ENCODE measurements at regions not wholly inside any gene's neighbourhood (a gene's known extent, or its start where the extent isn't known, plus 50 kb on each side); places are given as distances from the start of the nearest gene placed in this dataset.
"Not testable (repeated sequence)": the region's sequence is repeated elsewhere in the genome, so short reads cannot be mapped to it uniquely, and the experiment has no call there.

DNA sequence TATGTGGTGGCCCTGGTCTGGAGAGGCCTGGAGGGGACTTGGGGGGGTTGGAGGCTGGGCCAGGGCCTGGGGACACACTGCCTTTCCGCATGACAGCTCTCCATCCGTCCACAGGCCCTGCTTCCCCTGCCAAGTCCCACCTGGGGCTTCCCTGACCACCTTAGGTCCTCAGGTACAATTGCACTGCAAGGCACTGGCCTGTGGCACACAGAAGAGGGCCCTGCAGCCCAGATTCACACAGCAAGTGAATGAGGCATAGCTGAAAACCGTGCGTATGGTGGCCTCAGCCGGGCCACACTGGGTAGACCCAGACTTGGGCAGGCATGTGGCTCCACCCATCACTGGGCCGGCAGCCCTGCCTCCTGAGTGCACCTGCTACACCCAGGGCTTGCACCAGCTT, 114.2 kb downstream of the TNFRSF13B start:
- TF ChIP-seq JUND (IDR thresholded peaks at IDR 0.05); POLR2A (IDR thresholded peaks at IDR 0.05; ENCODE audit: borderline replicate concordance, extremely low read depth, insufficient read depth, insufficient read length); RAD21 (IDR thresholded peaks at IDR 0.05; ENCODE audit: low read depth); POLR2AphosphoS5 (IDR thresholded peaks at IDR 0.05; ENCODE audit: low read depth, low read length); EZH2 (IDR thresholded peaks at IDR 0.05); EGR1 (IDR thresholded peaks at IDR 0.05; ENCODE audit: low read depth); CEBPB (IDR thresholded peaks at IDR 0.05; ENCODE audit: low read depth); ELF1 (IDR thresholded peaks at IDR 0.05; ENCODE audit: borderline replicate concordance, low read depth); CBX3 (IDR thresholded peaks at IDR 0.05; ENCODE audit: low read depth); ZNF274 (IDR thresholded peaks at IDR 0.05; ENCODE audit: low read depth, low read length): not testable (repeated sequence)
- TF ChIP-seq, protein P1, sequence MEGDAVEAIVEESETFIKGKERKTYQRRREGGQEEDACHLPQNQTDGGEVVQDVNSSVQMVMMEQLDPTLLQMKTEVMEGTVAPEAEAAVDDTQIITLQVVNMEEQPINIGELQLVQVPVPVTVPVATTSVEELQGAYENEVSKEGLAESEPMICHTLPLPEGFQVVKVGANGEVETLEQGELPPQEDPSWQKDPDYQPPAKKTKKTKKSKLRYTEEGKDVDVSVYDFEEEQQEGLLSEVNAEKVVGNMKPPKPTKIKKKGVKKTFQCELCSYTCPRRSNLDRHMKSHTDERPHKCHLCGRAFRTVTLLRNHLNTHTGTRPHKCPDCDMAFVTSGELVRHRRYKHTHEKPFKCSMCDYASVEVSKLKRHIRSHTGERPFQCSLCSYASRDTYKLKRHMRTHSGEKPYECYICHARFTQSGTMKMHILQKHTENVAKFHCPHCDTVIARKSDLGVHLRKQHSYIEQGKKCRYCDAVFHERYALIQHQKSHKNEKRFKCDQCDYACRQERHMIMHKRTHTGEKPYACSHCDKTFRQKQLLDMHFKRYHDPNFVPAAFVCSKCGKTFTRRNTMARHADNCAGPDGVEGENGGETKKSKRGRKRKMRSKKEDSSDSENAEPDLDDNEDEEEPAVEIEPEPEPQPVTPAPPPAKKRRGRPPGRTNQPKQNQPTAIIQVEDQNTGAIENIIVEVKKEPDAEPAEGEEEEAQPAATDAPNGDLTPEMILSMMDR (IDR thresholded peaks at IDR 0.05 in 2 of 3, conservative IDR thresholded peaks at IDR 0.05 in 1 of 3; ENCODE audit: borderline replicate concordance in 1 of 3, insufficient read depth in 1 of 3, low read depth in 2 of 3, low read length in 2 of 3): not testable (repeated sequence)
- TF ChIP-seq, protein P2, sequence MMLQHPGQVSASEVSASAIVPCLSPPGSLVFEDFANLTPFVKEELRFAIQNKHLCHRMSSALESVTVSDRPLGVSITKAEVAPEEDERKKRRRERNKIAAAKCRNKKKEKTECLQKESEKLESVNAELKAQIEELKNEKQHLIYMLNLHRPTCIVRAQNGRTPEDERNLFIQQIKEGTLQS (IDR thresholded peaks at IDR 0.05): not testable (repeated sequence)
- TF ChIP-seq, protein P3, sequence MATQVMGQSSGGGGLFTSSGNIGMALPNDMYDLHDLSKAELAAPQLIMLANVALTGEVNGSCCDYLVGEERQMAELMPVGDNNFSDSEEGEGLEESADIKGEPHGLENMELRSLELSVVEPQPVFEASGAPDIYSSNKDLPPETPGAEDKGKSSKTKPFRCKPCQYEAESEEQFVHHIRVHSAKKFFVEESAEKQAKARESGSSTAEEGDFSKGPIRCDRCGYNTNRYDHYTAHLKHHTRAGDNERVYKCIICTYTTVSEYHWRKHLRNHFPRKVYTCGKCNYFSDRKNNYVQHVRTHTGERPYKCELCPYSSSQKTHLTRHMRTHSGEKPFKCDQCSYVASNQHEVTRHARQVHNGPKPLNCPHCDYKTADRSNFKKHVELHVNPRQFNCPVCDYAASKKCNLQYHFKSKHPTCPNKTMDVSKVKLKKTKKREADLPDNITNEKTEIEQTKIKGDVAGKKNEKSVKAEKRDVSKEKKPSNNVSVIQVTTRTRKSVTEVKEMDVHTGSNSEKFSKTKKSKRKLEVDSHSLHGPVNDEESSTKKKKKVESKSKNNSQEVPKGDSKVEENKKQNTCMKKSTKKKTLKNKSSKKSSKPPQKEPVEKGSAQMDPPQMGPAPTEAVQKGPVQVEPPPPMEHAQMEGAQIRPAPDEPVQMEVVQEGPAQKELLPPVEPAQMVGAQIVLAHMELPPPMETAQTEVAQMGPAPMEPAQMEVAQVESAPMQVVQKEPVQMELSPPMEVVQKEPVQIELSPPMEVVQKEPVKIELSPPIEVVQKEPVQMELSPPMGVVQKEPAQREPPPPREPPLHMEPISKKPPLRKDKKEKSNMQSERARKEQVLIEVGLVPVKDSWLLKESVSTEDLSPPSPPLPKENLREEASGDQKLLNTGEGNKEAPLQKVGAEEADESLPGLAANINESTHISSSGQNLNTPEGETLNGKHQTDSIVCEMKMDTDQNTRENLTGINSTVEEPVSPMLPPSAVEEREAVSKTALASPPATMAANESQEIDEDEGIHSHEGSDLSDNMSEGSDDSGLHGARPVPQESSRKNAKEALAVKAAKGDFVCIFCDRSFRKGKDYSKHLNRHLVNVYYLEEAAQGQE (IDR thresholded peaks at IDR 0.05; ENCODE audit: low read depth): not testable (repeated sequence)

Measured in HCT116 (cell line).